ENCODE measurements at regions not wholly inside any gene's neighbourhood (a gene's known extent, or its start where the extent isn't known, plus 50 kb on each side); places are given as distances from the start of the nearest gene placed in this dataset.

- no peak for TF ChIP-seq POLR2AphosphoS5 (IDR thresholded peaks at IDR 0.05; ENCODE audit: low read depth, low read length)
- TF ChIP-seq POLR2A (IDR thresholded peaks at IDR 0.05; ENCODE audit: low read depth, low read length): no peak
- no peak for TF ChIP-seq TAF1 (IDR thresholded peaks at IDR 0.05; ENCODE audit: low read depth, low read length)
These were observed 81.1 kb upstream of the ENPEP start for GRCh38 chr4:110394871-110395270.
